GM10266 (cell line): ENCODE measurements at regions not wholly inside any gene's neighbourhood (a gene's known extent, or its start where the extent isn't known, plus 50 kb on each side); places are given as distances from the start of the nearest gene placed in this dataset.
"Not testable (repeated sequence)": the region's sequence is repeated elsewhere in the genome, so short reads cannot be mapped to it uniquely, and the experiment has no call there.

Source experiments
- DNase-seq: peaks from one replicate; pipeline ENCODE4 v3.0.0; 2012; ENCODE audit errors: extremely low spot score
- CTCF ChIP-seq: IDR thresholded peaks from 2 replicates; pipeline ENCODE4 v1.5.1; 2012; ENCODE audit warnings: mild to moderate bottlenecking, low read depth; ENCODE audit not compliant: control insufficient read depth, insufficient read depth; ENCODE audit errors: missing control alignments

- DNase-seq = no peak
- no peak for TF ChIP-seq CTCF
These were observed 356.0 kb upstream of the DPP6 start for GRCh38 chr7:153696242-153696641.

GRCh38 chr7:153698046-153698445 is 354.2 kb upstream of the DPP6 start:
- no peak for TF ChIP-seq CTCF

GRCh38 chr7:153701678-153702077 is 350.5 kb upstream of the DPP6 start:
- no peak for DNase-seq
- TF ChIP-seq CTCF = no peak

More at GRCh38 chr7:153698046-153698445, 354.2 kb upstream of the DPP6 start:
- no peak for DNase-seq

GRCh38 chr7:153723892-153724291 is 328.3 kb upstream of the DPP6 start:
- not testable (repeated sequence) for DNase-seq

- not testable (repeated sequence) for DNase-seq
These were observed 320.7 kb upstream of the DPP6 start for GRCh38 chr7:153731504-153731903.

- not testable (repeated sequence) for DNase-seq
These were observed 308.8 kb upstream of the DPP6 start for GRCh38 chr7:153743434-153743833.

GRCh38 chr7:153747969-153748368 is 304.2 kb upstream of the DPP6 start:
- DNase-seq = not testable (repeated sequence)

- not testable (repeated sequence) for DNase-seq
These were observed 303.3 kb upstream of the DPP6 start for GRCh38 chr7:153748885-153749284.

GRCh38 chr7:153765869-153766268 is 286.3 kb upstream of the DPP6 start:
- not testable (repeated sequence) for DNase-seq

- DNase-seq = not testable (repeated sequence)
These were observed 285.3 kb upstream of the DPP6 start for GRCh38 chr7:153766926-153767325.

GRCh38 chr7:153772966-153773365 is 279.2 kb upstream of the DPP6 start:
- no peak for TF ChIP-seq CTCF
- no peak for DNase-seq

GRCh38 chr7:153776940-153777339 is 275.3 kb upstream of the DPP6 start:
- DNase-seq = not testable (repeated sequence)

GRCh38 chr7:153797363-153797762 is 254.8 kb upstream of the DPP6 start:
- DNase-seq = not testable (repeated sequence)
